Trophoblast cell (in vitro differentiated cells and primary cell): ENCODE measurements at regions not wholly inside any gene's neighbourhood (a gene's known extent, or its start where the extent isn't known, plus 50 kb on each side); places are given as distances from the start of the nearest gene placed in this dataset.
"Not testable (repeated sequence)": the region's sequence is repeated elsewhere in the genome, so short reads cannot be mapped to it uniquely, and the experiment has no call there.

Source experiments
- DNase-seq, 2 donors: peaks; one replicate each; pipeline ENCODE4 v3.0.0-alpha.2; 2016
- H2AFZ ChIP-seq: 2 replicates; pipeline ENCODE4 v1.6.1; 2013; ENCODE audit warnings: low read length, moderate library complexity, mild to moderate bottlenecking; ENCODE audit not compliant: insufficient read depth, poor library complexity
- H2AK5ac ChIP-seq: 2 replicates; pipeline ENCODE4 v1.6.1; 2013; ENCODE audit warnings: mild to moderate bottlenecking, low read length
- H2BK120ac ChIP-seq: 2 replicates; pipeline ENCODE4 v1.6.1; 2013; ENCODE audit warnings: low read length, mild to moderate bottlenecking, moderate library complexity; ENCODE audit not compliant: insufficient read depth, poor library complexity
- H2BK12ac ChIP-seq: 2 replicates; pipeline ENCODE4 v1.6.1; 2013; ENCODE audit warnings: mild to moderate bottlenecking, low read length, moderate library complexity
- H2BK5ac ChIP-seq: 2 replicates; pipeline ENCODE4 v1.6.1; 2013; ENCODE audit warnings: low read length, low read depth, moderate library complexity, mild to moderate bottlenecking; ENCODE audit not compliant: poor library complexity
- H3K14ac ChIP-seq: 2 replicates; pipeline ENCODE4 v1.6.1; 2013; ENCODE audit warnings: mild to moderate bottlenecking, low read length
- H3K18ac ChIP-seq: 2 replicates; pipeline ENCODE4 v1.6.1; 2013; ENCODE audit warnings: mild to moderate bottlenecking, low read length
- H3K23ac ChIP-seq: 2 replicates; pipeline ENCODE4 v1.6.1; 2013; ENCODE audit warnings: low read length
- H3K27ac ChIP-seq: 2 replicates; pipeline ENCODE4 v1.5.1; 2013; ENCODE audit warnings: low read depth, mild to moderate bottlenecking, inconsistent platforms, low read length, moderate library complexity
- H3K27me3 ChIP-seq: 2 replicates; pipeline ENCODE4 v1.6.1; 2013; ENCODE audit warnings: inconsistent platforms, mild to moderate bottlenecking, low read length, moderate library complexity; ENCODE audit not compliant: insufficient read depth
- H3K36me3 ChIP-seq, 2 experiments: 1 replicate in 1 of 2; 2 replicates in 1 of 2; pipeline ENCODE4 v1.6.1; 2013; ENCODE audit warnings: low read length in 2 of 2, mild to moderate bottlenecking in 2 of 2, moderate library complexity in 1 of 2; ENCODE audit not compliant: insufficient read depth in 2 of 2, control insufficient read depth in 1 of 2
- H3K4ac ChIP-seq: 2 replicates; pipeline ENCODE4 v1.6.1; 2013; ENCODE audit warnings: low read depth, mild to moderate bottlenecking, low read length, moderate library complexity
- H3K4me1 ChIP-seq, 2 experiments: 1 replicate in 1 of 2; 2 replicates in 1 of 2; pipeline ENCODE4 v1.6.1; 2013; ENCODE audit warnings: low read length in 2 of 2, mild to moderate bottlenecking in 2 of 2, moderate library complexity in 1 of 2; ENCODE audit not compliant: insufficient read depth in 2 of 2, control insufficient read depth in 1 of 2
- H3K4me2 ChIP-seq: 2 replicates; pipeline ENCODE4 v1.6.1; 2013; ENCODE audit warnings: inconsistent platforms, mild to moderate bottlenecking, low read length, moderate library complexity
- H3K4me3 ChIP-seq: 2 replicates; pipeline ENCODE4 v1.5.1; 2013; ENCODE audit warnings: mild to moderate bottlenecking, low read depth, low read length, inconsistent platforms
- H3K79me1 ChIP-seq: one replicate; pipeline ENCODE4 v1.6.1; 2013; ENCODE audit warnings: low read length
- H3K79me2 ChIP-seq: 2 replicates; pipeline ENCODE4 v1.6.1; 2013; ENCODE audit warnings: low read length, mild to moderate bottlenecking; ENCODE audit not compliant: control insufficient read depth, insufficient read depth, poor library complexity
- H3K9ac ChIP-seq: 2 replicates; pipeline ENCODE4 v1.6.1; 2013; ENCODE audit warnings: mild to moderate bottlenecking, low read length
- H3K9me3 ChIP-seq: 2 replicates; pipeline ENCODE4 v1.6.1; 2013; ENCODE audit warnings: low read depth, mild to moderate bottlenecking, control low read depth, inconsistent platforms, low read length; ENCODE audit not compliant: insufficient read depth
- H4K12ac ChIP-seq: 2 replicates; pipeline ENCODE4 v1.6.1; 2013; ENCODE audit warnings: low read depth, mild to moderate bottlenecking, low read length, moderate library complexity
- H4K8ac ChIP-seq: 2 replicates; pipeline ENCODE4 v1.6.1; 2013; ENCODE audit warnings: low read depth, mild to moderate bottlenecking, low read length, moderate library complexity
- H4K91ac ChIP-seq: one replicate; pipeline ENCODE4 v1.6.1; 2013; ENCODE audit warnings: low read depth, mild to moderate bottlenecking, low read length, moderate library complexity
- WGBS: extraction: QIAGEN DNeasy Blood & Tissue Kit; methylation state at CpG from one replicate; pipeline ENCODE4 v1.1.7; 2013; ENCODE audit warnings: missing lambda C conversion rate; ENCODE audit not compliant: insufficient read length, insufficient coverage; ENCODE audit errors: extremely low coverage; 5-methylcytosine and 5-hydroxymethylcytosine counted together

DNA sequence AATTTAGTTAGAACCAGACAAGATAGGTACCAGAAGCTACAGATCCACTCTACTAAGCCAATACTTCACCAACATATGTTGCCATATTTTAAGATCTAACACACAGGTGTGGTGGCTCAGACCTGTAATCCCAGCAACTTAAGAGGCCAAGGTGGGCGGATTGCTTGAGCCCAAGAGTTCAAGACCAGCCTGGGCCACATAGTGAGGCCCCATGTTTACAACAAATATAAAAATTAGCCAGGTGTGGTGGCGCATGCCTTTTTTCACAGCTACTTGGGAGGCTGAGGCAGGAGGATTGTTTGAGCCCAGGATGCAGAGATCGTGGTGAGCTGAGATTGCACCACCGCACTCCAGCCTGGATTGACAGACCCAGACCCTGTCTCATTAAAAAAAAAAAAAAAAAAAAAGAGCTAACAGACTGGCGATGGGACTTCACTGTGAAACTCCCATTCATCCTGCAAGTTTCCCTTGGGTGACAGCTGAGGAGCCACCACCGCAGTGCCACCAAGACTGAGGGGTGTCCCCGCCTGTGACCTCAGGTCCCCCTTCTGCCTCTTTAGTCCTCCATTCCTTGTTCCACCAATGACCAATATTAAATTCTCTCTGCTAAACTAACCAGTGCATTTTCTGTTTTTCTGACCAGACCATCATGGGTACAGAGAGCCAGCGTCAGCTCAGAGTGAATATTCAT, 163.3 kb downstream of the OR4M2 start:
- no CpG with 5 or more reads among the region's 8 CpGs for WGBS
- Histone ChIP-seq H3K4me3 (no peak overlapping the region), H2AK5ac (no peak overlapping the region), H2BK120ac (no peak overlapping the region), H2AFZ (no peak overlapping the region), H3K4me1 (no peaks in the 10 kb centered on the region), H4K91ac (no peak overlapping the region), H3K18ac (no peak overlapping the region), H3K79me1 (no peaks in the 10 kb centered on the region), H3K9ac (no peak overlapping the region), H4K12ac (no peak overlapping the region), H3K23ac (no peak overlapping the region), H3K27me3 (no peaks in the 10 kb centered on the region), H3K4me2 (no peak overlapping the region), H3K4ac (no peak overlapping the region), H4K8ac (no peak overlapping the region), H2BK12ac (no peak overlapping the region), H3K27ac (no peak overlapping the region), H3K9me3 (peaks cover 33% of the 10 kb centered on the region), H3K14ac (no peak overlapping the region), H3K36me3 (no peaks in the 10 kb centered on the region), H2BK5ac (no peak overlapping the region), H3K79me2 (no peaks in the 10 kb centered on the region)
- no peak for DNase-seq

DNA sequence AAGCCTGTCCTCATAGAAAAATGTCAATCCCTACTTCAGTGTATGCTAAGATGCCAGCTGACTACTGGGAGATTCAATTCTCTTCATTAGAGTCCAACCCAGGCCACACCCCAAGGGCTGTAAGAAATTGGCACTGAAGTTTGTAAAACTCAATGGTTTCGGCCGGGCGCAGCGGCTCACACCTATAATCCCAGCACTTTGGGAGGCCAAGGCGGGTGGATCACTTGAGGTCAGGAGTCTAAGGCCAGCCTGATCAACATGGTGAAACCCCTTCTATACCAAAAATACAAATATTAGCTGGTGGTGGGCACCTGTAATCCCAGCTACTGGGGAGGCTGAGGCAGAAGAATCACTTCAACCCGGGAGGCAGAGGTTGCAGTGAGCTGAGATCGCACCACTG, 169.2 kb downstream of the OR4M2 start:
- not testable (repeated sequence) for H2BK120ac ChIP-seq, H4K91ac ChIP-seq, H3K27ac ChIP-seq, H3K27me3 ChIP-seq, H3K4me3 ChIP-seq, H3K79me2 ChIP-seq, H3K14ac ChIP-seq, H2AFZ ChIP-seq, H4K8ac ChIP-seq, H3K4me2 ChIP-seq, H2AK5ac ChIP-seq, H3K4ac ChIP-seq, H2BK12ac ChIP-seq, DNase-seq, H2BK5ac ChIP-seq, H3K9ac ChIP-seq, H3K36me3 ChIP-seq, H4K12ac ChIP-seq, H3K4me1 ChIP-seq, H3K23ac ChIP-seq, H3K79me1 ChIP-seq, H3K18ac ChIP-seq
- peaks cover 41% of the 10 kb centered on the region for H3K9me3 ChIP-seq
- WGBS, result no CpG with 5 or more reads among the region's 7 CpGs

DNA sequence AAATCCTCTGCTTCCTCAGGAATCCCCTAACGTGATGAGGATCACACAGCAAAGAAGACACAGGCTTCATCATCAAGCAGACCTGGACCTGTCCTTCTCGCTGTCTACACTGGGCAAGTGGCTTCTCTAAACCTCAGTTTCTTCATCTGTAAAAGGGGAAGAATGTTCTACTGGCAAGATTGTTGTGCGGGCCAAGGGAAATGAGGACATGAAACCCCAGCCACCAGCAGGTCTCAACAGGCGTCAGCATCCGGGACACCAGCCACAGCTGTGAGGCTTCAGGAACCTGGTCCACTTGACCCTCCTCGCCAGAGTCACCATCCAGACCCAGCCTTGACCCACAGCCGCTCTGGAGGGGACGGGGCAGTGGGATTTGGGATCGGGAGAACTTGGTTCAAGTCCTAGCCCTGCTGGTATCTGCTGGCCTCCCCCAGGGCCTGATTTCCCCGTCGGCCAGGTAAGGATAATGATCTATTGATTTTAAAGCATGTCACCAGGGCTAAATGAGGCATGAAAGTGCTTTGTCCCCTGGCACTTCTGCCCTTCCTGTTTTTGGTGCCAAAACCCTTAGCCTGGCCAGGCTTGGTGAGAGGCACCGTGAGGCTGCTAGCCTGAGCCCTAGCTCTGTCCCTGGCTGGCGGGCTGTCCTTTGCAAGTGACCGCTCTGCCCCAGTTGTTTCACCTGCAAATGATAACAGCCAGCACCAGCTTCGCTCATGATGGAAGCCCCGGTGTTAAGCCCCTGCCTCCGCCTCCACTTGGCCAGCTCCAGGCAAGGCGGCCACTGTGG, 170.4 kb downstream of the OR4M2 start:
- H2BK120ac ChIP-seq, H4K12ac ChIP-seq, H3K18ac ChIP-seq, H2BK12ac ChIP-seq, H2AK5ac ChIP-seq, H3K79me2 ChIP-seq, H3K14ac ChIP-seq, H4K8ac ChIP-seq, H3K4me3 ChIP-seq, H3K23ac ChIP-seq, H3K36me3 ChIP-seq, H3K4me1 ChIP-seq, H3K27ac ChIP-seq, DNase-seq, H4K91ac ChIP-seq, H2BK5ac ChIP-seq, H3K9ac ChIP-seq, H3K4me2 ChIP-seq, H3K79me1 ChIP-seq, H3K27me3 ChIP-seq, H2AFZ ChIP-seq, H3K4ac ChIP-seq: not testable (repeated sequence)
- H3K9me3 ChIP-seq, result peaks cover 45% of the 10 kb centered on the region
- no CpG with 5 or more reads among the region's 18 CpGs for WGBS

- no peaks in the 10 kb centered on the region for H3K36me3 ChIP-seq
- H3K9me3 ChIP-seq, result peaks cover 47% of the 10 kb centered on the region
- no peak overlapping the region for H2BK12ac ChIP-seq
- H3K4me3 ChIP-seq, result peak overlapping the region; percentile 43
- H3K14ac ChIP-seq, result no peak overlapping the region
- H3K4me1 ChIP-seq, result no peaks in the 10 kb centered on the region
- no CpG with 5 or more reads among the region's 1 CpG for WGBS
- H4K91ac ChIP-seq, result no peak overlapping the region
- H3K79me1 ChIP-seq, result no peaks in the 10 kb centered on the region
- no peak overlapping the region for H4K12ac ChIP-seq
- no peak overlapping the region for H4K8ac ChIP-seq
- no peak for DNase-seq
- no peaks in the 10 kb centered on the region for H3K79me2 ChIP-seq
- no peak overlapping the region for H3K18ac ChIP-seq
- H2AFZ ChIP-seq, result no peak overlapping the region
- no peak overlapping the region for H2BK120ac ChIP-seq
- H3K27me3 ChIP-seq, result no peaks in the 10 kb centered on the region
- H2BK5ac ChIP-seq, result no peak overlapping the region
- H3K4me2 ChIP-seq, result no peak overlapping the region
- no peak overlapping the region for H3K27ac ChIP-seq
- H3K23ac ChIP-seq, result no peak overlapping the region
- no peak overlapping the region for H2AK5ac ChIP-seq
- H3K4ac ChIP-seq, result no peak overlapping the region
- no peak overlapping the region for H3K9ac ChIP-seq
Observed at GRCh38 chr15:22251422-22251821, 171.1 kb downstream of the OR4M2 start.
